Activated CD4-positive, alpha-beta T cell treated with anti-CD3 and anti-CD28 coated beads for 36 hours (primary cell): ENCODE measurements at regions not wholly inside any gene's neighbourhood (a gene's known extent, or its start where the extent isn't known, plus 50 kb on each side); places are given as distances from the start of the nearest gene placed in this dataset.

Experiments
- ATAC-seq: fragments of 200-7000 bp; cut with Tn5 transposase; one replicate; pipeline ENCODE4 v1.10.0; 2021; ENCODE audit warnings: mild to moderate bottlenecking, moderate library complexity
- CTCF ChIA-PET: fragments of 350-600 bp; sonication (Branson Sonifier 250); formaldehyde crosslinking; loops from one replicate; lab custom pipeline; 2021; ENCODE audit warnings: antibody characterized with exemption; lab: Charles Lee
- POLR2A ChIA-PET: fragments of 350-600 bp; sonication (Branson Sonifier 250); formaldehyde crosslinking; loops from one replicate; lab custom pipeline; 2021; ENCODE audit warnings: antibody characterized with exemption, inconsistent platforms; lab: Charles Lee
- DNase-seq: peaks from one replicate; pipeline ENCODE4 v3.0.0-alpha.2; 2020
- H3K27ac Mint-ChIP-seq: one replicate; pipeline ENCODE4 v1.8.0; 2021; ENCODE audit warnings: mixed read lengths
- H3K27me3 Mint-ChIP-seq: one replicate; pipeline ENCODE4 v1.8.0; 2021; ENCODE audit warnings: mixed read lengths
- H3K36me3 Mint-ChIP-seq: one replicate; pipeline ENCODE4 v1.8.0; 2021; ENCODE audit warnings: low read depth, mixed read lengths
- H3K4me1 Mint-ChIP-seq: one replicate; pipeline ENCODE4 v1.8.0; 2021; ENCODE audit warnings: mixed read lengths
- H3K4me3 Mint-ChIP-seq: one replicate; pipeline ENCODE4 v1.8.0; 2021; ENCODE audit warnings: mild to moderate bottlenecking, moderate library complexity, mixed read lengths
- H3K9me3 Mint-ChIP-seq: one replicate; pipeline ENCODE4 v1.8.0; 2021; ENCODE audit warnings: low read depth, mixed read lengths
- intact Hi-C, 2 experiments: fragments of 100-400 bp; cut with DNase I in 1 of 2; cut with micrococcal nuclease in 1 of 2; formaldehyde crosslinking; loops; one replicate each; pipeline versions ENCODE4 v1.14.2 to v1.15.1; 2022 to 2024; cut with DNase I, micrococcal nuclease

DNA sequence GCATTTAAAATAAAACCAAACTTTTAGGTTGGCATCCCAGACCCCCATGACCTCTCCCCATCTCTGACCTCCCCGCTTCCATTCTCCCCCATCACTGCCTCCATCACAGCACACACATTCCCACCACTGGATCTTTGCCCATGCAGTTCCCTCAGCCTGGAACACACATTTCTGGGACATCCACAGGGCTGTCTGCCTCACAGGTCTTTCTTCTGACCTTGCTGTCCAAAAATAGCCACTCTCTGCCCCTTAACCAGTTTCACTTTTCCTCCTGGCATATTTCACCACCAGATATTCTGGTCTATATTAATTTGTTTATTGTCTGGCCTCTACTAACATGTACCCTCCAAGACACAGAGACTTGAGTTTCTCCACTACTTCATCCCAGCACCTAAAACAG lies 75.2 kb upstream of the PRDM11 start:
- ATAC-seq (no peak), DNase-seq (no peak)
- H3K27ac Mint-ChIP-seq = no peak overlapping the region
- H3K4me3 Mint-ChIP-seq = no peak overlapping the region
- no peaks in the 10 kb centered on the region for H3K36me3 Mint-ChIP-seq
- ChIA-PET CTCF (interaction anchor here (0.5 kb wide), 1 partner anchor 35 kb away, joined by 3 read pairs; no protein-coding TSS in a partner anchor), POLR2A (no interaction called here)
- H3K9me3 Mint-ChIP-seq = peaks cover 5% of the 10 kb centered on the region
- H3K4me1 Mint-ChIP-seq = peaks cover 6% of the 10 kb centered on the region
- intact Hi-C loops = no loop called here
- H3K27me3 Mint-ChIP-seq = no peaks in the 10 kb centered on the region

DNA sequence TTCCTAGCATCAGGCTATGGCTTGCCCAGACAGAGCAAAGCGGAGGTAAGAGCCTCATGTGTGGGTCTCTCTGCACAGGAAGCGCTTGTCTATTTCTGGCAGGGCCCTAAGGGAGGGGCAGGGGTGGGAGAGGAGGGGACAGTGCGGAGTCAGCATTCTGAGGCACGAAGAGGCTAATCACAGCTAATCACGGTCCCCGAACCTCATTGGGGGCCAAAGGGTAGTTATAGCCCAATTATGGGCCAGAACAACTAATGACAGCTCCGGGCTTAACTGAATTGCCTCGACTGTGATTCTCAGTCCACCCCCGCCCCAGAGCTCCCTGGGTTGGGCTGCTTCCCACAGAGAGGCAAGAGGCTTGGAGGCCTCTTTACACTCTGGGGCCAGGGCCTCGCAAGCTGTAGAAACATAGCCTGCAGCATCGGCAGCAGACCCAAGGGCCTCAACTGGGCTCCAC lies 72.7 kb upstream of the PRDM11 start:
- H3K36me3 Mint-ChIP-seq = no peaks in the 10 kb centered on the region

DNA sequence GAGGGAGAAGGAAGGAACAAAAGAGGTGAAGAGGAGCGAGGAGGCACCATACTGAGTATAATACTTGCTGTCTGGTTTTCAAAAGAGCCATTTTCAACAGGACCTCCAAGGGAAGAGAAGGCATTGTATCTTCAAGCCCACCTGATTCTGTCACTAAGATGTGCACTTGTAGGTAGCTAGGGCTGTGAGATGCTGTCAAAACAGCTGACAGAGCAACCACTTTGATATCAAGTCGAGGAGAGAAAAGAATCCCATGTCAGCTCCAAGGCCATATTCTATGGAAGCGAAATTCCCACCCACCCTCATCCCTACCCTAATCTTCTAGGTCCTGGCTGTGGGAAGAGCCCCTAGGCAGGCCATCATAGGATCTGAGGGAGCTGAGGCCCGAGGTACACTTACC lies 70.9 kb upstream of the PRDM11 start:
- POLR2A ChIA-PET = no interaction called here
- CTCF ChIA-PET = no interaction called here

More for the DNA sequence above, 72.7 kb upstream of the PRDM11 start:
- Mint-ChIP-seq H3K4me1 (peaks cover 8% of the 10 kb centered on the region), H3K9me3 (no peaks in the 10 kb centered on the region), H3K27ac (no peak overlapping the region), H3K4me3 (no peak overlapping the region), H3K27me3 (no peaks in the 10 kb centered on the region)
- ChIA-PET POLR2A (no interaction called here), CTCF (interaction anchor here (0.7 to 1.5 kb wide), 5 partner anchors 27 to 137 kb away, joined by 3 to 4 read pairs (median 3); no protein-coding TSS in a partner anchor)
- ATAC-seq = peak; percentile 55
- peak; percentile 18 for DNase-seq
- intact Hi-C loops = no loop called here

DNA sequence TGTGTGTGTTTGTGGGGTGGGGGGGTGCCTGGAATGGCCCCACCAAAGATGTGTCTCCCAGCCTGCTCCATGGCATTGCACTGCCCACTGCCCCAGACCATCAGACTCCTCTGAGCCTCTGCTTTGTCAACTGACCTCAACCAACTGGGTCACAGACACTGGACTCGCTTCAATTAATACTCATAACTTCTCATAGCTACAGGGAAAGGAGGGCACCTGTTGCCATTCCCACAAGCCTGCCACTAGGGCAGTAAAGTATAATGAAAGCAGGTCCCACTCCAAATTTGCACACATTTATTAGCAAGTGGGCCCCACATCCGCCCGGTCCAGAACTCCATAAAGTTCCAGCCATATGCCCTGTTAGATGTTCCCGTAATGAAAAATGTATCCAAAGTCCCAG lies 70.5 kb upstream of the PRDM11 start:
- ChIA-PET POLR2A (no interaction called here), CTCF (no interaction called here)
- ATAC-seq (no peak), DNase-seq (no peak)
- H3K4me1 Mint-ChIP-seq = peaks cover 30% of the 10 kb centered on the region
- peaks cover 4% of the 10 kb centered on the region for H3K36me3 Mint-ChIP-seq
- intact Hi-C loops = no loop called here
- no peaks in the 10 kb centered on the region for H3K9me3 Mint-ChIP-seq
- no peak overlapping the region for H3K4me3 Mint-ChIP-seq
- no peak overlapping the region for H3K27ac Mint-ChIP-seq
- H3K27me3 Mint-ChIP-seq = no peaks in the 10 kb centered on the region

More for the DNA sequence above, 70.9 kb upstream of the PRDM11 start:
- Mint-ChIP-seq H3K4me1 (peaks cover 26% of the 10 kb centered on the region), H3K4me3 (no peak overlapping the region), H3K27me3 (no peaks in the 10 kb centered on the region), H3K36me3 (no peaks in the 10 kb centered on the region), H3K27ac (no peak overlapping the region), H3K9me3 (no peaks in the 10 kb centered on the region)
- ATAC-seq (no peak), DNase-seq (no peak)
- intact Hi-C loops = no loop called here

DNA sequence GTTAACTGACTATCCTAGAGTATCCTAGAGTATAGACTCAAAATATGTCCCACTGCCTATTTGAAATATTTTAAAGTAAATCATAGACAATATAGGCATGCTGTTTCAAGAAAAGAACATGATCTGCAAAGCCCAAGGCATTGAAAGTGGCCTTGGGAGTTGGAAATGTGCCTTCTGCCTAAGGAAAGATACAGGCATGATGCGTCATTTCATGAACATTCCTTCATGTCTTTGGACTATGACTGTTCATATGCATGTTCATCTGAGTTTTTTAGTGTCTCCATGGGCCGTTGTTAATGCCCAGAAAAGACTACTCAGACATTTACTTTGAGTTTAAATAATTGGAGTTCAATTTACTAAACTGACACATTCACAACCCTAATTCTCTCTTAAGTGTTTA lies 69.7 kb upstream of the PRDM11 start:
- intact Hi-C loops = no loop called here
- POLR2A ChIA-PET = no interaction called here
- peaks cover 8% of the 10 kb centered on the region for H3K36me3 Mint-ChIP-seq
- no peak for DNase-seq
- H3K27me3 Mint-ChIP-seq = no peaks in the 10 kb centered on the region
- no peak for ATAC-seq
- no peak overlapping the region for H3K27ac Mint-ChIP-seq
- H3K9me3 Mint-ChIP-seq = peaks cover 4% of the 10 kb centered on the region
- no peak overlapping the region for H3K4me3 Mint-ChIP-seq
- CTCF ChIA-PET = interaction anchor here (0.6 kb wide), 1 partner anchor 25 kb away, joined by 3 read pairs; no protein-coding TSS in a partner anchor
- H3K4me1 Mint-ChIP-seq = peaks cover 39% of the 10 kb centered on the region

DNA sequence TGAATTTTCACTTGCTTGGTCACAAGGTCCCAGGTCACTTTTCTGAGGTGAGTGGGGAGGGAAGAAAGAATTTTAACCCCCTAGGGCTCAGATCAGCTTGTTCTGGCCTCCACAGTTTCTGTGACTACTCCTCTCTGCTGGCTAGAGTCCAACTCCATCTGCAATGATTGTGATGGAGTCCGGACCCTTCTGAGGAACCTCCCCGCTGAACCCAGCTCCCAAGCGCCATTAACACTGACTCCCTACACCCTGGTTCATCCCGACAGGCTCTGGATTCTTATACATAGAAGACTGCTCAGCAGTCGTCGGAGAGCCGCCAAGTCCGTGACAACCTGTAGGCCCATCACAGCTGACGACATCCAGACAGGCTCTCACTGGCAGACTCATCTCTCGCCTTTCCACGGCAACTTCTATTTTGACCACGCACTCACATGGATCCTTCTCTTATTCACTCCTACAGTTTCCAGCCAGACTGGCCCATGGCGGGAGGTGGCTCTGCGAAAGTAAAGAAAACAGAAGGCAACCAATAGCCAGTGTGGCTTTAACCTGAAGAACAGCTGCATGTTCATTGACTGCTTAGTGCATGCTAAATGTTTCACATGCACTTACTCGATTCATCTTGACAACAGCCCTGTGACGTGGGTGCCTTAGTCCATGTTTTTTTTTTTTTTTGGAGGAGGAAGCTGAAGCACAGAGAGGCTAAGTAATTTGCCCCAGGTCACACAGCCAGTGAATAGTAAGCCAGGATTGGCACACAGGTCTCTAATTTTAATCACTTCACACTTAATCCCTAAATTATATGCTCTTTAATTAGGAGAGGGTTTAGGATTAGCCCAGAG lies 68.0 kb upstream of the PRDM11 start:
- Mint-ChIP-seq H3K4me1 (peaks cover 41% of the 10 kb centered on the region), H3K4me3 (no peak overlapping the region), H3K27me3 (no peaks in the 10 kb centered on the region), H3K27ac (no peak overlapping the region), H3K36me3 (peaks cover 11% of the 10 kb centered on the region), H3K9me3 (peaks cover 7% of the 10 kb centered on the region)
- no peak for DNase-seq
- POLR2A ChIA-PET = no interaction called here
- ATAC-seq = no peak
- intact Hi-C loops = no loop called here
- CTCF ChIA-PET = no interaction called here

DNA sequence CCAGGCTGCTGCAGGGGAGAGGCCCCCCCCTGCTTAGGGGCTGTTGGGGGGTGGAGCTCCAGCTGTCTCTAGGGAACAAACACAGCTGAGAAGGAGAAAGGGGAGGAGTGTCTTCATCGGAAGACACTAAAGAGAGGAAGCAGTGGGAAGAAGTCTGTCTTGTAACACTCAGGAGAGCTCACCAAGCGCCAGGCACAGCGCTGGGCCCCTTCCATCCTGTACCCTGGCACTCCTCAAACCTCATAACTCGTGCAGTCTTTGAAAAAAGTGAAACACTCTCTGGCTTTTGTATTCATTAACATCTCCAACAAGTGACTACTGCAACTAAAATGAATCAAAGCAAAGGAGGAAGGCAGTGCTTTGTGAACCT lies 67.4 kb upstream of the PRDM11 start:
- ChIA-PET POLR2A (no interaction called here), CTCF (interaction anchor here (1.4 kb wide), 1 partner anchor 131 kb away, joined by 3 read pairs; no protein-coding TSS in a partner anchor)
- no peak for ATAC-seq
- intact Hi-C loops = no loop called here
- Mint-ChIP-seq H3K4me1 (peaks cover 44% of the 10 kb centered on the region), H3K27me3 (no peaks in the 10 kb centered on the region), H3K9me3 (peaks cover 7% of the 10 kb centered on the region), H3K4me3 (no peak overlapping the region), H3K36me3 (peaks cover 11% of the 10 kb centered on the region), H3K27ac (peak overlapping the region; percentile 34)
- DNase-seq = no peak

DNA sequence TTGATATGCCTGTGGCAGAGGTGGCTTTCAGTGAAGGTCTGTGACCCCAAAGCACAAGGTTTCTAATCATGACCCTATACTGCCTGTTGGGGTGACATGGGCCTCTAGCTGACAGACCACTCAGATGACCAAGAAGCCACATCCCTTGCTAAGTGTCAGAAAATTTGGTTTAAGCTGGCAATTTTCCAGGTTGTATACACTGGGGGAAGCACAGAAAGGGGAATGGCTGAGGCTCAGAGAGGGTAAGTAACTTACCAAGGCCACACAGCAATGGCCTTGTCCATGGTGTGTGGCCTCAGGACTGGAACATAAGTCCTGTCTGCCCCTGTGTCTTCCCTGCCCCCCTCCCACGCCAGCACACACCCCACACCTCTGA lies 66.9 kb upstream of the PRDM11 start:
- Mint-ChIP-seq H3K4me3 (no peak overlapping the region), H3K9me3 (peaks cover 7% of the 10 kb centered on the region), H3K36me3 (peaks cover 11% of the 10 kb centered on the region), H3K4me1 (peaks cover 44% of the 10 kb centered on the region), H3K27me3 (no peaks in the 10 kb centered on the region), H3K27ac (peak overlapping the region; percentile 86)
- DNase-seq (no peak), ATAC-seq (no peak)
- CTCF ChIA-PET = interaction anchor here (0.6 to 2.8 kb wide), 5 partner anchors 10 to 136 kb away, joined by 3 to 8 read pairs (median 3); no protein-coding TSS in a partner anchor
- intact Hi-C loops = no loop called here
- POLR2A ChIA-PET = interaction anchor here (0.7 kb wide), 2 partner anchors 21 to 133 kb away, joined by 3 read pairs; no protein-coding TSS in a partner anchor

DNA sequence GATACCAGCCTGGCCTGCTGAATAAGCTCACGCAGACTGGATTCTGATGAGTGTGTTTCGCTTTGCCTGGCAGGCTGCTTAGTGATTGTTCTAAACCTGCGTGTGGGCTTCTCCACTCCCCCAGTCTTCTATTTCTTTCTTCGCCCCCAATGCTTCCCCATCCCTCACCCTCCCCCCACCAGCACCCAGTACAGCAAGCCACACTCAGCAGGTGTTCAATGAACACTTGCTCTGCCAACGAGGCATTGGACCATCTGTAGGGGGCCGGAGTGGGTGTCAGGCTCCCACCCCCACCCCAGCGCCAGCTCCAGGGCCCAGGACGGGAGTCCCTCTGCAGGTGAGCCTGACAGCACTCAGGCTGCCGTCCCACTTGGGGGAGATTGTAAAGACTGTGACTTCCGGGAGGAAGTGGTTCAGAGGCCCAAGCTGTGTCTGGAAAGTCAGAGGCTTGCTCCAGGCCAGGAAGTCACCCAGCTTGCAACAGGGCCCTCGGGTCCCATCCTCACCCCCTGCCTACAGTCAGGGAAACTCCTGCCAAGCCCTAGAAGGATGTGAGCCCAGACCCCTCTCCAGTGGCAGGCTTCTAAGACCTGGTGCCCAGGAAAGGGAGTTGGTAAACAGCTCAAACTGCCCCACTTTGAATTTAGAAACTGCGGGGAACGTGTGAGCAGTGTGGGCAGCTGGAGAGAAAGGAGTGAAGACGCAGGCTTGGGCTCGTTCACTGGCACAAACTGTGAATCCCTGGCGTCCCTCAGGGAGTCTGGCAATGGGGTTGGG lies 66.3 kb upstream of the PRDM11 start:
- Mint-ChIP-seq H3K27ac (peak overlapping the region; percentile 86), H3K36me3 (peaks cover 11% of the 10 kb centered on the region), H3K4me1 (peaks cover 44% of the 10 kb centered on the region), H3K9me3 (peaks cover 7% of the 10 kb centered on the region), H3K4me3 (peak overlapping the region; percentile 9), H3K27me3 (no peaks in the 10 kb centered on the region)
- CTCF ChIA-PET = interaction anchor here (0.6 to 2.8 kb wide), 7 partner anchors 11 to 136 kb away, joined by 3 to 8 read pairs (median 3); no protein-coding TSS in a partner anchor
- intact Hi-C loops = no loop called here
- POLR2A ChIA-PET = interaction anchor here (0.7 kb wide), 2 partner anchors 21 to 133 kb away, joined by 3 read pairs; no protein-coding TSS in a partner anchor
- ATAC-seq = peak; percentile 86
- peak; percentile 70 for DNase-seq

DNA sequence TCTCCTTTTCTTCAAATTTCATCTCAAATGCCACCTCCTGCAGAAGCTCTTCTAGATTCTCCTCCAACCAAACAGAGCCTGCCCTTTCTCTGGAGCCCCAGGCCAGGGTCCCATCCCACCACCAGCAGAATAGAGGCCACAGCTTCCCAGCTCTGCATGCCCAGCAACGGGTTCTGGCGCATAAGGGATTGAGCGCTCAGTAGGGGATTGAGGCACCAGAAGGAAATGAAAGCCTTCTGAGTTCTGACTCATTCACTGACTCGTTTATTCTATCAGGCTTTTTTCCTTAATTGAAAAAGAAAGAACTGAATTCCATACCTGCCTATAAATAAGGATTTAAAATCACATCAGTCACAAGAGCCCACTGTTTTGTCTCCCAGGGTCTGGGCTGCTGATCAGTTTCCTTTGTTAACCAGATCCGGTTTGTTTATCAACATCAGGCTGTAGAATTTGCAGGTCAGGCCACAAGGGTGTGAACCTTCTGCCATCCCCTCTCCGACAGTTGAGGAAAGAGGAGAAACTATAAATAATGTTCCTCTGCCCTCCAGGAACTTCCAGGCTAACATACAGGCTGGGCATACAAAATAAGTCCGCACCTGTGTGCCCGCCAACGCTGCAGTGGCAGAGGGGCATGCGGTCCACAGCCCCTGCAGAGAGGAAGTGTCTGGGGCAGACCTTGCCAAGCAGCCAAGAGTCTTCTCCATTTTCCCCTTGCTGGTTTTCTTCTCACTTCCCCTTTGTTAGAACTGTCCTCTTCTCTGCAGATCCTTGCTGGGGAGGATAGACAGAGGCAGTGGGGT lies 63.5 kb upstream of the PRDM11 start:
- CTCF ChIA-PET = interaction anchor here (0.7 to 1.1 kb wide), 2 partner anchors 21 to 147 kb away, joined by 3 to 5 read pairs; no protein-coding TSS in a partner anchor
- DNase-seq (no peak), ATAC-seq (no peak)
- POLR2A ChIA-PET = no interaction called here
- Mint-ChIP-seq H3K9me3 (peaks cover 7% of the 10 kb centered on the region), H3K4me3 (no peak overlapping the region), H3K27me3 (no peaks in the 10 kb centered on the region), H3K27ac (no peak overlapping the region), H3K4me1 (peaks cover 44% of the 10 kb centered on the region), H3K36me3 (peaks cover 11% of the 10 kb centered on the region)
- intact Hi-C loops = no loop called here
